Testis (tissue), 2 donors: ENCODE measurements at regions not wholly inside any gene's neighbourhood (a gene's known extent, or its start where the extent isn't known, plus 50 kb on each side); places are given as distances from the start of the nearest gene placed in this dataset.
"Not testable (repeated sequence)": the region's sequence is repeated elsewhere in the genome, so short reads cannot be mapped to it uniquely, and the experiment has no call there.

Experiments used
- CTCF ChIP-seq, 3 experiments: fragments of 450-650 bp in 2 of 3; fragments of 200-600 bp in 1 of 3; sonication (generic) in 1 of 3; IDR thresholded peaks; one replicate each; pipeline ENCODE4 v1.5.1; 2016 to 2019; ENCODE audit warnings: antibody characterized with exemption in 3 of 3, mild to moderate bottlenecking in 2 of 3, moderate library complexity in 1 of 3
- POLR2A ChIP-seq: fragments of 450-650 bp; IDR thresholded peaks from one replicate; pipeline ENCODE4 v1.6.1; 2017; ENCODE audit warnings: antibody characterized with exemption, mild to moderate bottlenecking, moderate library complexity

GRCh38 chr9:39663020-39663419 is 307.6 kb downstream of the SPATA31A1 start:
- not testable (repeated sequence) for TF ChIP-seq CTCF (IDR thresholded peaks at IDR 0.05); POLR2A
